ENCODE measurements at regions not wholly inside any gene's neighbourhood (a gene's known extent, or its start where the extent isn't known, plus 50 kb on each side); places are given as distances from the start of the nearest gene placed in this dataset.

DNA sequence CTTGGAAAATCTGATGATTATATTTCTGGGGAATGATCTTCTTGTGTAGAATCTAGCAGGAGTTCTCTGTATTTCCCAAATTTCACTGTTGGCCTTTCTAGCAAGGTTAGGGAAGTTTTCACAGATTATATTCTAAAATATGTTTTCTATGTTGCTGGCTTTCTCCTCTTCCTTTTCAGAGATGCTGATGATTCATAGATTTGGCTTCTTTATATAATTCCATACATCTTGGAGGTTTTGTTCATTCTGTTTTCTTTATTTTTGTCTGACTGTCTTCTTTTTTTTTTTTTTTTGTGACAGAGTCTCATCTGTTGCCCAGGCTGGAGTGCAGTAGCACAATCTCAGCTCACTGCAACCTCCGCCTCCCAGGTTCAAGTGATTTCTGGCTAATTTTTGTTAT, 957.9 kb upstream of the SLIT2 start:
- no peak overlapping the region for H3K27ac ChIP-seq (ENCODE audit: control insufficient read depth, insufficient read depth)
- ChIA-PET SMC1A (ENCODE audit: uncharacterized antibody, unreplicated experiment) (interaction anchor here (0.7 kb wide), 1 partner anchor 283 kb away, joined by 3 read pairs; no protein-coding TSS in a partner anchor), CTCF (no interaction called here), POLR2A (no interaction called here), RAD21 (ENCODE audit: unreplicated experiment) (no interaction called here)
- no peak for TF ChIP-seq DPF2 (IDR thresholded peaks at IDR 0.05)
- TF ChIP-seq MEF2B (IDR thresholded peaks at IDR 0.05; ENCODE audit: partially characterized antibody, poor library complexity, severe bottlenecking): no peak
- TF ChIP-seq RCOR1 (conservative IDR thresholded peaks at IDR 0.05; ENCODE audit: low read depth, low read length): no peak
- TF ChIP-seq IRF4 (IDR thresholded peaks at IDR 0.05; ENCODE audit: low read depth, low read length): no peak
- no peak for TF ChIP-seq MEF2A (IDR thresholded peaks at IDR 0.05; ENCODE audit: insufficient read depth, low read depth, low read length)
- TF ChIP-seq, protein P1, sequence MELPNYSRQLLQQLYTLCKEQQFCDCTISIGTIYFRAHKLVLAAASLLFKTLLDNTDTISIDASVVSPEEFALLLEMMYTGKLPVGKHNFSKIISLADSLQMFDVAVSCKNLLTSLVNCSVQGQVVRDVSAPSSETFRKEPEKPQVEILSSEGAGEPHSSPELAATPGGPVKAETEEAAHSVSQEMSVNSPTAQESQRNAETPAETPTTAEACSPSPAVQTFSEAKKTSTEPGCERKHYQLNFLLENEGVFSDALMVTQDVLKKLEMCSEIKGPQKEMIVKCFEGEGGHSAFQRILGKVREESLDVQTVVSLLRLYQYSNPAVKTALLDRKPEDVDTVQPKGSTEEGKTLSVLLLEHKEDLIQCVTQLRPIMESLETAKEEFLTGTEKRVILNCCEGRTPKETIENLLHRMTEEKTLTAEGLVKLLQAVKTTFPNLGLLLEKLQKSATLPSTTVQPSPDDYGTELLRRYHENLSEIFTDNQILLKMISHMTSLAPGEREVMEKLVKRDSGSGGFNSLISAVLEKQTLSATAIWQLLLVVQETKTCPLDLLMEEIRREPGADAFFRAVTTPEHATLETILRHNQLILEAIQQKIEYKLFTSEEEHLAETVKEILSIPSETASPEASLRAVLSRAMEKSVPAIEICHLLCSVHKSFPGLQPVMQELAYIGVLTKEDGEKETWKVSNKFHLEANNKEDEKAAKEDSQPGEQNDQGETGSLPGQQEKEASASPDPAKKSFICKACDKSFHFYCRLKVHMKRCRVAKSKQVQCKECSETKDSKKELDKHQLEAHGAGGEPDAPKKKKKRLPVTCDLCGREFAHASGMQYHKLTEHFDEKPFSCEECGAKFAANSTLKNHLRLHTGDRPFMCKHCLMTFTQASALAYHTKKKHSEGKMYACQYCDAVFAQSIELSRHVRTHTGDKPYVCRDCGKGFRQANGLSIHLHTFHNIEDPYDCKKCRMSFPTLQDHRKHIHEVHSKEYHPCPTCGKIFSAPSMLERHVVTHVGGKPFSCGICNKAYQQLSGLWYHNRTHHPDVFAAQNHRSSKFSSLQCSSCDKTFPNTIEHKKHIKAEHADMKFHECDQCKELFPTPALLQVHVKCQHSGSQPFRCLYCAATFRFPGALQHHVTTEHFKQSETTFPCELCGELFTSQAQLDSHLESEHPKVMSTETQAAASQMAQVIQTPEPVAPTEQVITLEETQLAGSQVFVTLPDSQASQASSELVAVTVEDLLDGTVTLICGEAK (IDR thresholded peaks at IDR 0.05; ENCODE audit: borderline replicate concordance): no peak
- TF ChIP-seq STAT3 (IDR thresholded peaks at IDR 0.05; ENCODE audit: low read depth, low read length): no peak
- TF ChIP-seq CREB1 (IDR thresholded peaks at IDR 0.05; ENCODE audit: low read depth): no peak
- TF ChIP-seq SMAD5 (IDR thresholded peaks at IDR 0.05; ENCODE audit: low read depth): no peak
- no peak for TF ChIP-seq SIN3A (IDR thresholded peaks at IDR 0.05; ENCODE audit: low read depth, low read length)
- WGBS (ENCODE audit: insufficient coverage, insufficient replicate concordance, low lambda C conversion rate, missing lambda C conversion rate): no CpG with 5 or more reads among the region's 1 CpG
- no peaks in the 10 kb centered on the region for H3K27me3 ChIP-seq (replicated peaks in 1 of 2; ENCODE audit: control insufficient read depth in 2 of 2, insufficient read depth in 2 of 2, low read length in 1 of 2)
- no peak for ATAC-seq
- intact Hi-C loops (cut with micrococcal nuclease; ENCODE audit: unreplicated experiment) (no loop called here), in situ Hi-C loops (cut with MboI) (no loop called here)
- no peak overlapping the region for H2AFZ ChIP-seq (ENCODE audit: control insufficient read depth, low read depth, low read length)
- no peak overlapping the region for H3K9ac ChIP-seq (ENCODE audit: control insufficient read depth, insufficient read depth, low read length)
- H3K4me2 ChIP-seq (ENCODE audit: control insufficient read depth, insufficient read depth): no peak overlapping the region
- H3K36me3 ChIP-seq (ENCODE audit: control insufficient read depth in 2 of 2, insufficient read depth in 2 of 2, low read length in 1 of 2): no peaks in the 10 kb centered on the region
- no peaks in the 10 kb centered on the region for H3K79me2 ChIP-seq (ENCODE audit: control insufficient read depth, insufficient read depth, low read length)
- no peaks in the 10 kb centered on the region for H4K20me1 ChIP-seq (ENCODE audit: control insufficient read depth, insufficient read depth)
- no peaks in the 10 kb centered on the region for H3K4me1 ChIP-seq (ENCODE audit: control insufficient read depth, insufficient read depth, low read length)
- FAIRE-seq: no peak
- no peak for DNase-seq (ENCODE audit: low read depth, low spot score)
- no TSS peak for BruUV-seq (replicated peaks)
- H3K9me3 ChIP-seq (replicated peaks; ENCODE audit: control insufficient read depth, insufficient read depth, low read length): no peaks in the 10 kb centered on the region; the same call in 2 of the 3 replicates
- H3K4me3 ChIP-seq: no peak overlapping the region

Measured in GM12878 (cell line).